Activated B cell treated with CpG ODN at 0.5 μM for 24 hours (primary cell): ENCODE measurements at regions not wholly inside any gene's neighbourhood (a gene's known extent, or its start where the extent isn't known, plus 50 kb on each side); places are given as distances from the start of the nearest gene placed in this dataset.

Experiments
- ATAC-seq: fragments of 200-7000 bp; cut with Tn5 transposase; one replicate; pipeline ENCODE4 v1.10.0; 2021; ENCODE audit warnings: low read depth, mild to moderate bottlenecking, moderate library complexity
- CTCF ChIA-PET: fragments of 350-600 bp; sonication (Branson Sonifier 250); formaldehyde crosslinking; loops from one replicate; lab custom pipeline; 2021; ENCODE audit warnings: antibody characterized with exemption; lab: Charles Lee
- POLR2A ChIA-PET: fragments of 350-600 bp; sonication (Branson Sonifier 250); formaldehyde crosslinking; loops from one replicate; lab custom pipeline; 2021; ENCODE audit warnings: antibody characterized with exemption; lab: Charles Lee
- DNase-seq: peaks from one replicate; pipeline ENCODE4 v3.0.0; 2022
- H3K27ac Mint-ChIP-seq: one replicate; pipeline ENCODE4 v1.8.0; 2020; ENCODE audit warnings: mixed read lengths
- H3K27me3 Mint-ChIP-seq: one replicate; pipeline ENCODE4 v1.8.0; 2021; ENCODE audit warnings: mixed read lengths
- H3K36me3 Mint-ChIP-seq: one replicate; pipeline ENCODE4 v1.8.0; 2021; ENCODE audit warnings: low read depth, mixed read lengths
- H3K4me1 Mint-ChIP-seq: one replicate; pipeline ENCODE4 v1.8.0; 2021; ENCODE audit warnings: mixed read lengths
- H3K4me3 Mint-ChIP-seq: one replicate; pipeline ENCODE4 v1.8.0; 2020; ENCODE audit warnings: mild to moderate bottlenecking, mixed read lengths
- H3K9me3 Mint-ChIP-seq: one replicate; pipeline ENCODE4 v1.8.0; 2020; ENCODE audit warnings: mixed read lengths
- intact Hi-C: fragments of 100-400 bp; cut with micrococcal nuclease; formaldehyde crosslinking; loops from one replicate; pipeline ENCODE4 v1.15.1; 2024
- TF ChIP-seq, protein P1 (sequence below): fragments of 200-600 bp; IDR thresholded peaks from one replicate; pipeline ENCODE4 v1.8.0; 2022; ENCODE audit warnings: antibody characterized with exemption, mild to moderate bottlenecking

DNA sequence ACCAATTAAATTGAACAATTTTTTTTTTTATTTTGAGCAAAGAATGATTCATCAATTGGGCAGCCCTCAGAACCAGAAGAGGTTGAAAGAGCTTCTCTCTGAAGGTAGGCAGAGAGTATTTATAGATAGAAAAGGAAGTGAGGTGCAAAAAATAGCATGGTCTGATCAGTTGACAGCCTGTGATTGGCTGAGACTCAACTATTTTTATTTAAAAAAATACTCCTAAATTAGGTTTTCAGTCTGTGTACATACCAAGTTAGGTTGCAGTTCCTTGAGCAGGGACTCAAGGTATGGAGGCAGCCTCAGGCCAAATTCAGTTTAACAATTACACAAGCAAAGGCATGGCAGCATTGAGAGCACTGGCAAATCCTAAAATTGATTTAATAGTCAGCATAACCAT, 1074.7 kb downstream of the SORCS1 start:
- Mint-ChIP-seq H3K9me3 (peaks cover 2% of the 10 kb centered on the region), H3K27me3 (no peaks in the 10 kb centered on the region), H3K27ac (no peak overlapping the region), H3K36me3 (no peaks in the 10 kb centered on the region), H3K4me1 (no peaks in the 10 kb centered on the region), H3K4me3 (no peak overlapping the region)
- ChIA-PET POLR2A (no interaction called here), CTCF (no interaction called here)
- TF ChIP-seq, protein P1, sequence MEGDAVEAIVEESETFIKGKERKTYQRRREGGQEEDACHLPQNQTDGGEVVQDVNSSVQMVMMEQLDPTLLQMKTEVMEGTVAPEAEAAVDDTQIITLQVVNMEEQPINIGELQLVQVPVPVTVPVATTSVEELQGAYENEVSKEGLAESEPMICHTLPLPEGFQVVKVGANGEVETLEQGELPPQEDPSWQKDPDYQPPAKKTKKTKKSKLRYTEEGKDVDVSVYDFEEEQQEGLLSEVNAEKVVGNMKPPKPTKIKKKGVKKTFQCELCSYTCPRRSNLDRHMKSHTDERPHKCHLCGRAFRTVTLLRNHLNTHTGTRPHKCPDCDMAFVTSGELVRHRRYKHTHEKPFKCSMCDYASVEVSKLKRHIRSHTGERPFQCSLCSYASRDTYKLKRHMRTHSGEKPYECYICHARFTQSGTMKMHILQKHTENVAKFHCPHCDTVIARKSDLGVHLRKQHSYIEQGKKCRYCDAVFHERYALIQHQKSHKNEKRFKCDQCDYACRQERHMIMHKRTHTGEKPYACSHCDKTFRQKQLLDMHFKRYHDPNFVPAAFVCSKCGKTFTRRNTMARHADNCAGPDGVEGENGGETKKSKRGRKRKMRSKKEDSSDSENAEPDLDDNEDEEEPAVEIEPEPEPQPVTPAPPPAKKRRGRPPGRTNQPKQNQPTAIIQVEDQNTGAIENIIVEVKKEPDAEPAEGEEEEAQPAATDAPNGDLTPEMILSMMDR: no peak
- intact Hi-C loops: no loop called here
- DNase-seq: no peak
- no peak for ATAC-seq

DNA sequence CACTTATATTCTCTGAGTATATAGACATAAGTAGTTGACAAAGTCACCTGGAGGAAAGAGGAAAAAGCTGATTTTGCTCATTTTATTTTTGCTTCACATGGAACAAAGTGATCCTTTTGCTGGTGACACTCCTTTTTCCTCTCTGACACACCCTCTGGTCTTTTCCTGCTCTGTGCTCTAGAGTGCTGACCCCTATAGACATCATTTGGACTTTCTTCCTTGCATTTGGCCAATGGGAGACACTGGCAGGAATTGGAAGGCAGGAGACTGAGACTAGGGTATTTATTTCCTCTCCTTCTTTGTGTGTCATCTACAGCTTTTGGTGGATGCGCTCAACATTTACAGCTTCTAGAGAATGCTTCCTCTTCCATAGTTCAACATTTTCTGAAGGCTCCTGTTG, 1078.1 kb downstream of the SORCS1 start:
- no peaks in the 10 kb centered on the region for H3K36me3 Mint-ChIP-seq
- DNase-seq (no peak), ATAC-seq (no peak)
- peaks cover 2% of the 10 kb centered on the region for H3K9me3 Mint-ChIP-seq
- H3K27ac Mint-ChIP-seq: no peak overlapping the region
- H3K4me3 Mint-ChIP-seq: no peak overlapping the region
- no peaks in the 10 kb centered on the region for H3K27me3 Mint-ChIP-seq
- intact Hi-C loops: no loop called here
- TF ChIP-seq, protein P1: no peak
- H3K4me1 Mint-ChIP-seq: no peaks in the 10 kb centered on the region
- ChIA-PET CTCF (no interaction called here), POLR2A (no interaction called here)

DNA sequence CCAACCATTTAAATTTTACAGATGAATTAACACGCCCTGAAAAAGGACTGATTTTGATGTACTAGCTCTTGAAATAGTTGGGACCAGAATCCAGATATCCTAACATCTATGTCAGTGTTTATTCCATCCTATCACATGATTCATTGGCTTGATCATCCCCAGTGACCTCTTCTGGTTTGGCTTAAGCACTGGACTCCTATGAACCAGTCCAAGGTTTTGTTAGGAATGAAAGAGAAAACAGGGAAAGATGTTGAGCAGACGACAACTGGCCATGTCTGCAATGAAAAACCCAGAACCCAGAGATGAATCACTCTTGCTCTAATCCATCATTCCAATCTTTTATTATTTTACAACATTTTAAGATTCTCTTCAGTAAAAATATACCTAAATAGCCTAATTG, 1080.9 kb downstream of the SORCS1 start:
- TF ChIP-seq, protein P1: no peak
- DNase-seq: no peak
- no peak for ATAC-seq
- CTCF ChIA-PET: no interaction called here
- no peak overlapping the region for H3K4me3 Mint-ChIP-seq
- H3K27ac Mint-ChIP-seq: no peak overlapping the region
- no peaks in the 10 kb centered on the region for H3K36me3 Mint-ChIP-seq
- no peaks in the 10 kb centered on the region for H3K27me3 Mint-ChIP-seq
- intact Hi-C loops: no loop called here
- H3K9me3 Mint-ChIP-seq: peaks cover under 1% of the 10 kb centered on the region
- H3K4me1 Mint-ChIP-seq: no peaks in the 10 kb centered on the region
- POLR2A ChIA-PET: no interaction called here

DNA sequence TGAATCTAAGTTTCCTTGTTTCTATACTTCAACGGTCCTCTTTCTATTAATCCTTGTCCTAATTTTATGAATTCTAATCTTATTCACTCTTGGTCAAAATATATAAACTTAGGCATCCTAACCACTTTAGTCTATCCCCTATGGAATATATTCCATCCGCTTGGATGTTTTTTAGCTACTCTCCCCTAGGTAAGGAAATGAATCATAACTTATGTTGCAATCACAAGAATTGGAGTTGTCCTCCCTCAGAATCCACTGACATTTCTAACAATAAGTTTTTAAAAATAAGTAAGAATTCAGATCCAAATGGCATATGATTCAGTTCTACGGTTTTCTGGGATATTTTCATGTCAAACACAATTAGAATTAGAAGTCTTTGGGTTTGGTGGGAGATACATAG, 1081.6 kb downstream of the SORCS1 start:
- Mint-ChIP-seq H3K36me3 (no peaks in the 10 kb centered on the region), H3K4me3 (no peak overlapping the region), H3K4me1 (no peaks in the 10 kb centered on the region), H3K27me3 (no peaks in the 10 kb centered on the region), H3K27ac (no peak overlapping the region), H3K9me3 (peaks cover 4% of the 10 kb centered on the region)
- intact Hi-C loops: no loop called here
- ATAC-seq: no peak
- no peak for DNase-seq
- ChIA-PET CTCF (no interaction called here), POLR2A (no interaction called here)
- TF ChIP-seq, protein P1: no peak

DNA sequence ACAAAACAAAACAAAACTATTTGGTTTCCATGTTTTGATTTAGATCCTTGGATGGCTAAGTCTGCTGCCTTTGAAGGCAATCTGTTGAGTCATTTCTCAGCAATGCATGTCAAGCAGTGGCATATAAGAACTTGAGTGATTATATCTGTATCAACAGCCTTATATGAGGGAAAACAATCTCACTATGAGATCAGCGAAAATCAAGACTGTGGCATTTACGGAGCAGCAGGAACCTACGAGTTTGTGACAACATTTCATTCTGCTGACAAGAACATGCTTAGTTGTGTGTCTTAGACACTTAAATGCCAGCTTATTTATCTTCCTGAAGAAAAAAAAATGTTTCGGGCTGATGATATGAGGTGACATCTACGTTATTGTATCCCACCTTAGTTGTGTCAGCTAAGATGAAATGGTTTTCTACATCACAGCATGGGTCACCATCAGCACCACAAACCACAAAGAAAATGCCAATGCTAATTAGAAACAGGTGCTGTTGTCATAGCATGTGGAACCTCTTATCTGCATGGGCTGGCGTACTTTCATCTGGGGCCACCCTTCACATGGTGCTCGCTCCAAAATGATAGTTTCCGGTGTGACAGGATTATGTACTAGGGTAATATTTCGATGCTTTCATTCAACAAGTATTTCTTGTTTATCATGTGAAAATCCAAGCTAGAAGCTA, 1085.5 kb downstream of the SORCS1 start:
- no peak overlapping the region for H3K27ac Mint-ChIP-seq
- CTCF ChIA-PET: no interaction called here
- no peaks in the 10 kb centered on the region for H3K27me3 Mint-ChIP-seq
- no peaks in the 10 kb centered on the region for H3K4me1 Mint-ChIP-seq
- peaks cover 9% of the 10 kb centered on the region for H3K9me3 Mint-ChIP-seq
- intact Hi-C loops: no loop called here
- no peak for ATAC-seq
- H3K4me3 Mint-ChIP-seq: no peak overlapping the region
- POLR2A ChIA-PET: no interaction called here
- TF ChIP-seq, protein P1: no peak
- DNase-seq: no peak
- no peaks in the 10 kb centered on the region for H3K36me3 Mint-ChIP-seq
